Bronchial epithelial cell (primary cell): ENCODE measurements at regions not wholly inside any gene's neighbourhood (a gene's known extent, or its start where the extent isn't known, plus 50 kb on each side); places are given as distances from the start of the nearest gene placed in this dataset.

Source experiments
- DNase-seq: peaks from one replicate; pipeline ENCODE4 v3.0.0-alpha.2; 2010; ENCODE audit warnings: low read depth
- FAIRE-seq: peaks from 2 replicates; lab custom pipeline; 2011; peaks lifted over from hg19 to GRCh38; lab: Jason Lieb, UNC
- H3K27me3 ChIP-seq: 2 replicates; pipeline ENCODE4 v1.5.1; 2011; ENCODE audit warnings: low read length; ENCODE audit not compliant: control insufficient read depth, insufficient read depth
- H3K36me3 ChIP-seq: 2 replicates; pipeline ENCODE4 v1.5.1; 2011; ENCODE audit warnings: low read length; ENCODE audit not compliant: control insufficient read depth, insufficient read depth
- H3K4me3 ChIP-seq: 2 replicates; pipeline ENCODE4 v1.5.1; 2011; ENCODE audit warnings: mild to moderate bottlenecking, low read depth, low read length, control low read depth
- CTCF ChIP-seq: IDR thresholded peaks from 2 replicates; pipeline ENCODE4 v1.5.1; 2011; ENCODE audit warnings: mild to moderate bottlenecking, moderate library complexity, low read length, control low read depth, inconsistent platforms; ENCODE audit not compliant: insufficient read depth, severe bottlenecking

- Histone ChIP-seq H3K36me3 (no peaks in the 10 kb centered on the region), H3K27me3 (no peaks in the 10 kb centered on the region), H3K4me3 (no peak overlapping the region)
- DNase-seq (peak; percentile 40), FAIRE-seq (no peak)
- TF ChIP-seq CTCF: no peak
Observed at GRCh38 chr12:102539651-102540553, 59.5 kb upstream of the IGF1 start.

GRCh38 chr12:102535306-102535705 lies 54.9 kb upstream of the IGF1 start:
- no peak for TF ChIP-seq CTCF
- no peak for FAIRE-seq
- DNase-seq: no peak
- no peak overlapping the region for H3K4me3 ChIP-seq
- no peaks in the 10 kb centered on the region for H3K36me3 ChIP-seq
- H3K27me3 ChIP-seq: no peaks in the 10 kb centered on the region

- no peaks in the 10 kb centered on the region for H3K27me3 ChIP-seq
- H3K36me3 ChIP-seq: no peaks in the 10 kb centered on the region
- H3K4me3 ChIP-seq: no peak overlapping the region
- FAIRE-seq: no peak
- TF ChIP-seq CTCF: no peak
- DNase-seq: no peak
Observed at GRCh38 chr12:102534899-102535298, 54.5 kb upstream of the IGF1 start.

- FAIRE-seq (no peak), DNase-seq (no peak)
- TF ChIP-seq CTCF: no peak
- Histone ChIP-seq H3K27me3 (no peaks in the 10 kb centered on the region), H3K4me3 (no peak overlapping the region), H3K36me3 (no peaks in the 10 kb centered on the region)
Observed at GRCh38 chr12:102533483-102534215, 53.3 kb upstream of the IGF1 start.
